ENCODE measurements at regions not wholly inside any gene's neighbourhood (a gene's known extent, or its start where the extent isn't known, plus 50 kb on each side); places are given as distances from the start of the nearest gene placed in this dataset.

GRCh38 chr9:90477535-90477934 is 165.1 kb downstream of the DIRAS2 start:
- no peak overlapping the region for H4K91ac ChIP-seq (ENCODE audit: low read length)
- no peak overlapping the region for H3K23ac ChIP-seq (ENCODE audit: low read length in 2 of 2)
- no peak overlapping the region for H3K4ac ChIP-seq (ENCODE audit: low read depth in 1 of 2, low read length in 2 of 2)
- H3K18ac ChIP-seq (ENCODE audit: low read depth in 1 of 2, low read length in 2 of 2) = no peak overlapping the region
- H3K14ac ChIP-seq (ENCODE audit: low read length in 2 of 2) = no peak overlapping the region
- peaks cover 0 to 2% of the 10 kb centered on the region in 2 experiments for H3K36me3 ChIP-seq (ENCODE audit: control insufficient read depth in 1 of 2, insufficient read depth in 2 of 2, low read depth in 1 of 2, low read length in 2 of 2)
- no peak overlapping the region for H2BK15ac ChIP-seq (ENCODE audit: low read depth, poor library complexity, severe bottlenecking)
- no peaks in the 10 kb centered on the region for H3K4me1 ChIP-seq (ENCODE audit: control insufficient read depth, insufficient read depth, low read depth, low read length)
- H4K8ac ChIP-seq (ENCODE audit: low read length) = no peak overlapping the region
- no peak for DNase-seq
- no peak overlapping the region for H3K4me3 ChIP-seq (ENCODE audit: insufficient read depth in 1 of 2, low read depth in 1 of 2, low read length in 2 of 2)
- H3K9ac ChIP-seq (ENCODE audit: low read length) = no peak overlapping the region
- H2BK12ac ChIP-seq (ENCODE audit: low read length in 2 of 2) = no peak overlapping the region
- H2BK120ac ChIP-seq (ENCODE audit: low read depth, low read length) = no peak overlapping the region
- H3K27ac ChIP-seq (ENCODE audit: low read length, poor library complexity, severe bottlenecking) = no peak overlapping the region
- no peaks in the 10 kb centered on the region for H3K79me1 ChIP-seq (replicated peaks; ENCODE audit: low read length, poor library complexity, severe bottlenecking)
- H2AK5ac ChIP-seq (ENCODE audit: low read length, severe bottlenecking) = no peak overlapping the region
- H3K9me3 ChIP-seq (ENCODE audit: control insufficient read depth, low read length) = no peaks in the 10 kb centered on the region
- H3K27me3 ChIP-seq (ENCODE audit: control insufficient read depth in 1 of 2, insufficient read depth in 1 of 2, low read length in 2 of 2) = no peaks in the 10 kb centered on the region
- H2BK5ac ChIP-seq (ENCODE audit: low read depth, low read length, poor library complexity, severe bottlenecking) = no peak overlapping the region
- H2AFZ ChIP-seq (ENCODE audit: low read depth, low read length) = no peak overlapping the region
- H3K4me2 ChIP-seq (ENCODE audit: low read length, poor library complexity, severe bottlenecking) = no peak overlapping the region
- WGBS = 91% methylated on average over 2 of the region's 2 CpGs

- Histone ChIP-seq H2BK5ac (ENCODE audit: low read depth, low read length, poor library complexity, severe bottlenecking) (no peak overlapping the region), H3K79me1 (replicated peaks; ENCODE audit: low read length, poor library complexity, severe bottlenecking) (no peaks in the 10 kb centered on the region), H3K9me3 (ENCODE audit: control insufficient read depth, low read length) (no peaks in the 10 kb centered on the region), H3K18ac (ENCODE audit: low read depth in 1 of 2, low read length in 2 of 2) (no peak overlapping the region), H3K23ac (ENCODE audit: low read length in 2 of 2) (no peak overlapping the region), H3K27ac (ENCODE audit: low read length, poor library complexity, severe bottlenecking) (no peak overlapping the region), H2BK12ac (ENCODE audit: low read length in 2 of 2) (no peak overlapping the region), H2AFZ (ENCODE audit: low read depth, low read length) (no peak overlapping the region), H3K9ac (ENCODE audit: low read length) (no peak overlapping the region), H2AK5ac (ENCODE audit: low read length, severe bottlenecking) (no peak overlapping the region), H3K4me1 (ENCODE audit: control insufficient read depth, insufficient read depth, low read depth, low read length) (no peaks in the 10 kb centered on the region), H4K91ac (ENCODE audit: low read length) (no peak overlapping the region), H2BK120ac (ENCODE audit: low read depth, low read length) (no peak overlapping the region), H4K8ac (ENCODE audit: low read length) (no peak overlapping the region), H3K36me3 (ENCODE audit: control insufficient read depth in 1 of 2, insufficient read depth in 2 of 2, low read depth in 1 of 2, low read length in 2 of 2) (peaks cover 0 to 2% of the 10 kb centered on the region in 2 experiments), H2BK15ac (ENCODE audit: low read depth, poor library complexity, severe bottlenecking) (no peak overlapping the region), H3K4ac (ENCODE audit: low read depth in 1 of 2, low read length in 2 of 2) (no peak overlapping the region), H3K27me3 (ENCODE audit: control insufficient read depth in 1 of 2, insufficient read depth in 1 of 2, low read length in 2 of 2) (no peaks in the 10 kb centered on the region), H3K14ac (ENCODE audit: low read length in 2 of 2) (no peak overlapping the region), H3K4me3 (ENCODE audit: insufficient read depth in 1 of 2, low read depth in 1 of 2, low read length in 2 of 2) (no peak overlapping the region), H3K4me2 (ENCODE audit: low read length, poor library complexity, severe bottlenecking) (no peak overlapping the region)
- WGBS = 82% methylated on average over 4 of the region's 6 CpGs
- no peak for DNase-seq
Measured at GRCh38 chr9:90478821-90479220, 163.8 kb downstream of the DIRAS2 start.

- Histone ChIP-seq H3K27me3 (ENCODE audit: control insufficient read depth in 1 of 2, insufficient read depth in 1 of 2, low read length in 2 of 2) (no peaks in the 10 kb centered on the region), H3K9ac (ENCODE audit: low read length) (no peak overlapping the region)
Measured at GRCh38 chr9:90485028-90485427, 157.6 kb downstream of the DIRAS2 start.

GRCh38 chr9:90489066-90489465 is 153.6 kb downstream of the DIRAS2 start:
- no peak overlapping the region for H3K23ac ChIP-seq (ENCODE audit: low read length in 2 of 2)
- no peak overlapping the region for H2BK5ac ChIP-seq (ENCODE audit: low read depth, low read length, poor library complexity, severe bottlenecking)
- H3K18ac ChIP-seq (ENCODE audit: low read depth in 1 of 2, low read length in 2 of 2) = no peak overlapping the region
- H3K4me3 ChIP-seq (ENCODE audit: insufficient read depth in 1 of 2, low read depth in 1 of 2, low read length in 2 of 2) = no peak overlapping the region
- H3K36me3 ChIP-seq (ENCODE audit: control insufficient read depth in 1 of 2, insufficient read depth in 2 of 2, low read depth in 1 of 2, low read length in 2 of 2) = no peaks in the 10 kb centered on the region
- no peak for DNase-seq
- H2BK15ac ChIP-seq (ENCODE audit: low read depth, poor library complexity, severe bottlenecking) = no peak overlapping the region
- no peak overlapping the region for H3K14ac ChIP-seq (ENCODE audit: low read length in 2 of 2)
- peaks cover 19% of the 10 kb centered on the region for H3K9me3 ChIP-seq (ENCODE audit: control insufficient read depth, low read length)
- H2BK12ac ChIP-seq (ENCODE audit: low read length in 2 of 2) = no peak overlapping the region
- H3K4me2 ChIP-seq (ENCODE audit: low read length, poor library complexity, severe bottlenecking) = no peak overlapping the region
- H3K79me1 ChIP-seq (replicated peaks; ENCODE audit: low read length, poor library complexity, severe bottlenecking) = no peaks in the 10 kb centered on the region
- H3K27me3 ChIP-seq (ENCODE audit: control insufficient read depth in 1 of 2, insufficient read depth in 1 of 2, low read length in 2 of 2) = no peaks in the 10 kb centered on the region
- no peak overlapping the region for H4K8ac ChIP-seq (ENCODE audit: low read length)
- no peak overlapping the region for H2AK5ac ChIP-seq (ENCODE audit: low read length, severe bottlenecking)
- H4K91ac ChIP-seq (ENCODE audit: low read length) = no peak overlapping the region
- H3K4me1 ChIP-seq (ENCODE audit: control insufficient read depth, insufficient read depth, low read depth, low read length) = no peaks in the 10 kb centered on the region
- H3K4ac ChIP-seq (ENCODE audit: low read depth in 1 of 2, low read length in 2 of 2) = no peak overlapping the region
- no peak overlapping the region for H2AFZ ChIP-seq (ENCODE audit: low read depth, low read length)
- no peak overlapping the region for H3K27ac ChIP-seq (ENCODE audit: low read length, poor library complexity, severe bottlenecking)
- WGBS = 77% methylated on average over 4 of the region's 4 CpGs
- H3K9ac ChIP-seq (ENCODE audit: low read length) = no peak overlapping the region
- H2BK120ac ChIP-seq (ENCODE audit: low read depth, low read length) = no peak overlapping the region

More at GRCh38 chr9:90485028-90485427, 157.6 kb downstream of the DIRAS2 start:
- no peak overlapping the region for H3K18ac ChIP-seq (ENCODE audit: low read depth in 1 of 2, low read length in 2 of 2)
- H3K4ac ChIP-seq (ENCODE audit: low read depth in 1 of 2, low read length in 2 of 2) = no peak overlapping the region
- H2BK5ac ChIP-seq (ENCODE audit: low read depth, low read length, poor library complexity, severe bottlenecking) = no peak overlapping the region
- no peak overlapping the region for H2BK120ac ChIP-seq (ENCODE audit: low read depth, low read length)
- no peak overlapping the region for H2AK5ac ChIP-seq (ENCODE audit: low read length, severe bottlenecking)
- H3K14ac ChIP-seq (ENCODE audit: low read length in 2 of 2) = no peak overlapping the region
- H3K4me3 ChIP-seq (ENCODE audit: insufficient read depth in 1 of 2, low read depth in 1 of 2, low read length in 2 of 2) = no peak overlapping the region
- H3K23ac ChIP-seq (ENCODE audit: low read length in 2 of 2) = no peak overlapping the region
- H2BK15ac ChIP-seq (ENCODE audit: low read depth, poor library complexity, severe bottlenecking) = no peak overlapping the region
- H3K79me1 ChIP-seq (replicated peaks; ENCODE audit: low read length, poor library complexity, severe bottlenecking) = no peaks in the 10 kb centered on the region
- H3K27ac ChIP-seq (ENCODE audit: low read length, poor library complexity, severe bottlenecking) = no peak overlapping the region
- no peak overlapping the region for H4K8ac ChIP-seq (ENCODE audit: low read length)
- H3K9me3 ChIP-seq (ENCODE audit: control insufficient read depth, low read length) = peaks cover 14% of the 10 kb centered on the region
- no peak for DNase-seq
- no peaks in the 10 kb centered on the region for H3K4me1 ChIP-seq (ENCODE audit: control insufficient read depth, insufficient read depth, low read depth, low read length)
- no peak overlapping the region for H4K91ac ChIP-seq (ENCODE audit: low read length)
- no peak overlapping the region for H2AFZ ChIP-seq (ENCODE audit: low read depth, low read length)
- no peak overlapping the region for H3K4me2 ChIP-seq (ENCODE audit: low read length, poor library complexity, severe bottlenecking)
- 86% methylated on average over 1 of the region's 1 CpG for WGBS
- no peaks in the 10 kb centered on the region for H3K36me3 ChIP-seq (ENCODE audit: control insufficient read depth in 1 of 2, insufficient read depth in 2 of 2, low read depth in 1 of 2, low read length in 2 of 2)
- no peak overlapping the region for H2BK12ac ChIP-seq (ENCODE audit: low read length in 2 of 2)
